Stimulated activated CD4-positive, alpha-beta T cell treated with anti-CD3 and anti-CD28 coated beads, Interleukin-2, amount 100 ng/mL, for 48 hours (primary cell): ENCODE measurements at regions not wholly inside any gene's neighbourhood (a gene's known extent, or its start where the extent isn't known, plus 50 kb on each side); places are given as distances from the start of the nearest gene placed in this dataset.
"Not testable (repeated sequence)": the region's sequence is repeated elsewhere in the genome, so short reads cannot be mapped to it uniquely, and the experiment has no call there.

Experiments
- DNase-seq, 2 donors: peaks; one replicate each; pipeline ENCODE4 v3.0.0-alpha.2; 2020

GRCh38 chr4:159673221-159673620 is 570.3 kb downstream of the RAPGEF2 start:
- no peak for DNase-seq

GRCh38 chr4:159674241-159674640 is 571.4 kb downstream of the RAPGEF2 start:
- no peak for DNase-seq

GRCh38 chr4:159677521-159677920 is 574.6 kb downstream of the RAPGEF2 start:
- DNase-seq, result no peak

GRCh38 chr4:159682996-159683395 is 580.1 kb downstream of the RAPGEF2 start:
- DNase-seq, result no peak

- DNase-seq, result no peak
Observed at GRCh38 chr4:159684061-159684460, 581.2 kb downstream of the RAPGEF2 start.

GRCh38 chr4:159685340-159686092 is 582.6 kb downstream of the RAPGEF2 start:
- DNase-seq, result no peak

GRCh38 chr4:159689526-159689925 is 586.6 kb downstream of the RAPGEF2 start:
- DNase-seq, result no peak

GRCh38 chr4:159697322-159698283 is 594.7 kb downstream of the RAPGEF2 start:
- DNase-seq, result no peak

GRCh38 chr4:159698336-159698735 is 595.5 kb downstream of the RAPGEF2 start:
- DNase-seq, result no peak

- DNase-seq, result no peak
Observed at GRCh38 chr4:159702200-159702599, 599.3 kb downstream of the RAPGEF2 start.

- DNase-seq, result no peak
Observed at GRCh38 chr4:159705334-159705733, 602.5 kb downstream of the RAPGEF2 start.

- DNase-seq, result no peak
Observed at GRCh38 chr4:159706704-159707103, 603.8 kb downstream of the RAPGEF2 start.

GRCh38 chr4:159715180-159715579 is 612.3 kb downstream of the RAPGEF2 start:
- DNase-seq, result not testable (repeated sequence)

- DNase-seq, result no peak
Observed at GRCh38 chr4:159719531-159719930, 616.7 kb downstream of the RAPGEF2 start.

- DNase-seq, result no peak
Observed at GRCh38 chr4:159722052-159722451, 619.2 kb downstream of the RAPGEF2 start.

GRCh38 chr4:159722918-159723317 is 620.0 kb downstream of the RAPGEF2 start:
- DNase-seq, result no peak

- DNase-seq, result no peak
Observed at GRCh38 chr4:159723341-159724048, 620.6 kb downstream of the RAPGEF2 start.

GRCh38 chr4:159725571-159725970 is 622.7 kb downstream of the RAPGEF2 start:
- no peak for DNase-seq

- DNase-seq, result no peak
Observed at GRCh38 chr4:159735281-159736207, 632.7 kb downstream of the RAPGEF2 start.

- DNase-seq, result no peak
Observed at GRCh38 chr4:159736411-159736810, 633.5 kb downstream of the RAPGEF2 start.

GRCh38 chr4:159743971-159744370 is 641.1 kb downstream of the RAPGEF2 start:
- DNase-seq, result no peak

GRCh38 chr4:159747983-159748382 is 645.1 kb downstream of the RAPGEF2 start:
- DNase-seq, result no peak
